Caco-2 (cell line): ENCODE measurements at regions not wholly inside any gene's neighbourhood (a gene's known extent, or its start where the extent isn't known, plus 50 kb on each side); places are given as distances from the start of the nearest gene placed in this dataset.

Experiments
- BruUV-seq: library from RNA; stranded (reverse); fragments of 400-500 nt; replicated peaks from 2 replicates; lab custom pipeline; 2021; lab: Mats Ljungman, UMichigan
- CTCF ChIA-PET: fragments of 300-600 bp; sonication (Branson Sonifier 250); formaldehyde crosslinking; loops from one replicate; lab custom pipeline; 2022; ENCODE audit warnings: antibody characterized with exemption; lab: Charles Lee
- POLR2A ChIA-PET: fragments of 300-600 bp; sonication (Branson Sonifier 250); formaldehyde crosslinking; loops from one replicate; lab custom pipeline; 2022; ENCODE audit warnings: antibody characterized with exemption; lab: Charles Lee
- DNase-seq, 2 experiments: peaks; one replicate each; pipeline versions ENCODE4 v3.0.0 to v3.0.0-alpha.2; 2020 to 2022
- H3K27me3 ChIP-seq: replicated peaks from 2 replicates; pipeline ENCODE4 v1.6.0; 2011; ENCODE audit warnings: low read length; ENCODE audit not compliant: control insufficient read depth, insufficient read depth
- H3K36me3 ChIP-seq: 2 replicates; pipeline ENCODE4 v1.5.1; 2011; ENCODE audit warnings: low read length; ENCODE audit not compliant: control insufficient read depth, insufficient read depth
- H3K4me1 ChIP-seq: fragments of 250-450 bp; sonication (Bioruptor Pico); 2 replicates; pipeline ENCODE4 v1.5.1; 2020; ENCODE audit warnings: mild to moderate bottlenecking
- H3K4me3 ChIP-seq: 2 replicates; pipeline ENCODE4 v1.5.1; 2011; ENCODE audit warnings: low read depth, mild to moderate bottlenecking, control low read depth, low read length
- H3K9me3 ChIP-seq: fragments of 250-450 bp; sonication (Bioruptor Pico); 2 replicates; pipeline ENCODE4 v1.5.1; 2020; ENCODE audit warnings: mild to moderate bottlenecking, moderate library complexity
- H3K27ac Mint-ChIP-seq: one replicate; pipeline ENCODE4 v1.8.0; 2022; ENCODE audit warnings: mixed read lengths; ENCODE audit not compliant: unreplicated experiment
- H3K27me3 Mint-ChIP-seq: one replicate; pipeline ENCODE4 v1.8.0; 2022; ENCODE audit warnings: mixed read lengths; ENCODE audit not compliant: insufficient read depth, unreplicated experiment
- H3K36me3 Mint-ChIP-seq: one replicate; pipeline ENCODE4 v1.8.0; 2022; ENCODE audit warnings: mild to moderate bottlenecking, mixed read lengths; ENCODE audit not compliant: insufficient read depth, unreplicated experiment
- H3K4me1 Mint-ChIP-seq: one replicate; pipeline ENCODE4 v1.8.0; 2022; ENCODE audit warnings: low read depth, mixed read lengths; ENCODE audit not compliant: unreplicated experiment
- H3K4me3 Mint-ChIP-seq: one replicate; pipeline ENCODE4 v1.8.0; 2022; ENCODE audit warnings: mild to moderate bottlenecking, moderate library complexity, mixed read lengths; ENCODE audit not compliant: unreplicated experiment
- H3K9me3 Mint-ChIP-seq: one replicate; pipeline ENCODE4 v1.8.0; 2022; ENCODE audit warnings: mixed read lengths; ENCODE audit not compliant: unreplicated experiment
- CTCF ChIP-seq, 2 experiments: fragments of 200-600 bp in 1 of 2; IDR thresholded peaks; 1 replicate in 1 of 2; 2 replicates in 1 of 2; pipeline versions ENCODE4 v1.5.1 to v1.8.0; 2011 to 2022; ENCODE audit warnings: antibody characterized with exemption in 1 of 2, control low read depth in 1 of 2, inconsistent platforms in 1 of 2, low read depth in 1 of 2, low read length in 1 of 2, mild to moderate bottlenecking in 1 of 2, moderate library complexity in 1 of 2; ENCODE audit not compliant: insufficient read depth in 1 of 2, severe bottlenecking in 1 of 2, unreplicated experiment in 1 of 2
- intact Hi-C: fragments of 100-400 bp; cut with micrococcal nuclease; formaldehyde crosslinking; loops from one replicate; pipeline ENCODE4 v1.10.0; 2022; ENCODE audit not compliant: unreplicated experiment

- peak; percentile 50 to 67 for DNase-seq
- BruUV-seq = no TSS peak
- H3K27me3 ChIP-seq = no peaks in the 10 kb centered on the region
- Mint-ChIP-seq H3K27ac (no peak overlapping the region), H3K27me3 (peaks cover 22% of the 10 kb centered on the region), H3K9me3 (no peaks in the 10 kb centered on the region), H3K36me3 (no peaks in the 10 kb centered on the region), H3K4me1 (no peaks in the 10 kb centered on the region), H3K4me3 (no peak overlapping the region)
- ChIA-PET POLR2A (no interaction called here), CTCF (interaction anchor here (0.7 to 2.1 kb wide), 7 partner anchors 9 to 128 kb away, joined by 3 to 9 read pairs (median 5); no protein-coding TSS in a partner anchor)
- no peak overlapping the region for H3K4me3 ChIP-seq
- no peaks in the 10 kb centered on the region for H3K36me3 ChIP-seq
- intact Hi-C loops = loop anchor here (1.0 kb wide), 1 partner anchor 24 kb away; no protein-coding TSS in a partner anchor
- peaks cover 11% of the 10 kb centered on the region for H3K4me1 ChIP-seq
- TF ChIP-seq CTCF (IDR thresholded peaks at IDR 0.05; ENCODE audit: insufficient read depth in 1 of 2, low read depth in 1 of 2, low read length in 1 of 2, severe bottlenecking in 1 of 2, unreplicated experiment in 1 of 2) = peak; percentile 68 to 82
- no peaks in the 10 kb centered on the region for H3K9me3 ChIP-seq
Observed at GRCh38 chr7:142459551-142459963, 201.7 kb upstream of the PRSS58 start.

GRCh38 chr7:142457146-142457703 is 199.4 kb upstream of the PRSS58 start:
- POLR2A ChIA-PET = no interaction called here
- Histone ChIP-seq H3K36me3 (no peaks in the 10 kb centered on the region), H3K27me3 (no peaks in the 10 kb centered on the region), H3K4me1 (peaks cover 11% of the 10 kb centered on the region), H3K9me3 (no peaks in the 10 kb centered on the region), H3K4me3 (no peak overlapping the region)
- H3K27me3 Mint-ChIP-seq = peaks cover 33% of the 10 kb centered on the region
- no peak for DNase-seq
- H3K27ac Mint-ChIP-seq = no peak overlapping the region
- H3K36me3 Mint-ChIP-seq = no peaks in the 10 kb centered on the region
- no TSS peak for BruUV-seq
- CTCF ChIA-PET = no interaction called here
- H3K9me3 Mint-ChIP-seq = no peaks in the 10 kb centered on the region
- intact Hi-C loops = no loop called here
- no peak overlapping the region for H3K4me3 Mint-ChIP-seq
- TF ChIP-seq CTCF (IDR thresholded peaks at IDR 0.05; ENCODE audit: insufficient read depth in 1 of 2, low read depth in 1 of 2, low read length in 1 of 2, severe bottlenecking in 1 of 2, unreplicated experiment in 1 of 2) = no peak
- H3K4me1 Mint-ChIP-seq = no peaks in the 10 kb centered on the region

GRCh38 chr7:142455392-142455791 is 197.5 kb upstream of the PRSS58 start:
- no TSS peak for BruUV-seq
- Histone ChIP-seq H3K27me3 (no peaks in the 10 kb centered on the region), H3K4me1 (peaks cover 11% of the 10 kb centered on the region), H3K9me3 (no peaks in the 10 kb centered on the region), H3K36me3 (no peaks in the 10 kb centered on the region), H3K4me3 (no peak overlapping the region)
- H3K4me1 Mint-ChIP-seq = no peaks in the 10 kb centered on the region
- H3K9me3 Mint-ChIP-seq = no peaks in the 10 kb centered on the region
- peaks cover 40% of the 10 kb centered on the region for H3K27me3 Mint-ChIP-seq
- H3K4me3 Mint-ChIP-seq = no peak overlapping the region
- no peak for TF ChIP-seq CTCF (IDR thresholded peaks at IDR 0.05; ENCODE audit: insufficient read depth in 1 of 2, low read depth in 1 of 2, low read length in 1 of 2, severe bottlenecking in 1 of 2, unreplicated experiment in 1 of 2)
- H3K36me3 Mint-ChIP-seq = no peaks in the 10 kb centered on the region
- intact Hi-C loops = no loop called here
- no peak for DNase-seq
- ChIA-PET POLR2A (no interaction called here), CTCF (interaction anchor here (1.0 to 1.4 kb wide), 2 partner anchors 8 to 9 kb away, joined by 3 read pairs; no protein-coding TSS in a partner anchor)
- no peak overlapping the region for H3K27ac Mint-ChIP-seq
